ENCODE measurements at regions not wholly inside any gene's neighbourhood (a gene's known extent, or its start where the extent isn't known, plus 50 kb on each side); places are given as distances from the start of the nearest gene placed in this dataset.

DNA sequence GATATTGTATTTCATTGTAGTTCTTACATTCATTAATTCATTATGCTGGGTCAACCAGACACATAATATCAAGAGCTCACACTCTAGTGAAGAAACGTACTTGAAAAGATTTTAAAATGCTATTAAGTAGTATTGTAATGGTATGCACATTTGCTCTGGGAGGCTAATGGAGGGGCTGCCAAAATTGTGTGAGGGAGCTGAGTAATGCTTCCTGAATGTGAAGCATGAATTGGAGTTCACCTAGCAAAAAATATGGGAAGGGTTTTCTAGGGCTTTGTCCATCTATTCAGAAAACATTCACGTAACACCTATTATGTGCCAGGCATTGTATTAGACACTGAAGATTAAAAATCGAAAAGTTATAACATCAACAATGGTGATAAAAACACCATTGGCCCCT is 403.8 kb upstream of the PDE3A start:
- TF ChIP-seq TAF1 (IDR thresholded peaks at IDR 0.05; ENCODE audit: low read depth) (no peak), FOXM1 (IDR thresholded peaks at IDR 0.05; ENCODE audit: borderline replicate concordance, low read depth) (no peak), EP300 (IDR thresholded peaks at IDR 0.05; ENCODE audit: borderline replicate concordance) (no peak)
- TF ChIP-seq, protein P1, sequence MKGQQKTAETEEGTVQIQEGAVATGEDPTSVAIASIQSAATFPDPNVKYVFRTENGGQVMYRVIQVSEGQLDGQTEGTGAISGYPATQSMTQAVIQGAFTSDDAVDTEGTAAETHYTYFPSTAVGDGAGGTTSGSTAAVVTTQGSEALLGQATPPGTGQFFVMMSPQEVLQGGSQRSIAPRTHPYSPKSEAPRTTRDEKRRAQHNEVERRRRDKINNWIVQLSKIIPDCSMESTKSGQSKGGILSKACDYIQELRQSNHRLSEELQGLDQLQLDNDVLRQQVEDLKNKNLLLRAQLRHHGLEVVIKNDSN (IDR thresholded peaks at IDR 0.05) = no peak
- TF ChIP-seq, protein P2, sequence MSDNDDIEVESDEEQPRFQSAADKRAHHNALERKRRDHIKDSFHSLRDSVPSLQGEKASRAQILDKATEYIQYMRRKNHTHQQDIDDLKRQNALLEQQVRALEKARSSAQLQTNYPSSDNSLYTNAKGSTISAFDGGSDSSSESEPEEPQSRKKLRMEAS (IDR thresholded peaks at IDR 0.05) = no peak
- TF ChIP-seq, protein P3, sequence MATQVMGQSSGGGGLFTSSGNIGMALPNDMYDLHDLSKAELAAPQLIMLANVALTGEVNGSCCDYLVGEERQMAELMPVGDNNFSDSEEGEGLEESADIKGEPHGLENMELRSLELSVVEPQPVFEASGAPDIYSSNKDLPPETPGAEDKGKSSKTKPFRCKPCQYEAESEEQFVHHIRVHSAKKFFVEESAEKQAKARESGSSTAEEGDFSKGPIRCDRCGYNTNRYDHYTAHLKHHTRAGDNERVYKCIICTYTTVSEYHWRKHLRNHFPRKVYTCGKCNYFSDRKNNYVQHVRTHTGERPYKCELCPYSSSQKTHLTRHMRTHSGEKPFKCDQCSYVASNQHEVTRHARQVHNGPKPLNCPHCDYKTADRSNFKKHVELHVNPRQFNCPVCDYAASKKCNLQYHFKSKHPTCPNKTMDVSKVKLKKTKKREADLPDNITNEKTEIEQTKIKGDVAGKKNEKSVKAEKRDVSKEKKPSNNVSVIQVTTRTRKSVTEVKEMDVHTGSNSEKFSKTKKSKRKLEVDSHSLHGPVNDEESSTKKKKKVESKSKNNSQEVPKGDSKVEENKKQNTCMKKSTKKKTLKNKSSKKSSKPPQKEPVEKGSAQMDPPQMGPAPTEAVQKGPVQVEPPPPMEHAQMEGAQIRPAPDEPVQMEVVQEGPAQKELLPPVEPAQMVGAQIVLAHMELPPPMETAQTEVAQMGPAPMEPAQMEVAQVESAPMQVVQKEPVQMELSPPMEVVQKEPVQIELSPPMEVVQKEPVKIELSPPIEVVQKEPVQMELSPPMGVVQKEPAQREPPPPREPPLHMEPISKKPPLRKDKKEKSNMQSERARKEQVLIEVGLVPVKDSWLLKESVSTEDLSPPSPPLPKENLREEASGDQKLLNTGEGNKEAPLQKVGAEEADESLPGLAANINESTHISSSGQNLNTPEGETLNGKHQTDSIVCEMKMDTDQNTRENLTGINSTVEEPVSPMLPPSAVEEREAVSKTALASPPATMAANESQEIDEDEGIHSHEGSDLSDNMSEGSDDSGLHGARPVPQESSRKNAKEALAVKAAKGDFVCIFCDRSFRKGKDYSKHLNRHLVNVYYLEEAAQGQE (IDR thresholded peaks at IDR 0.05; ENCODE audit: low read depth) = no peak
